SIG-M5 treated with dmso at 0.1 percent for 504 hours (cell line): ENCODE measurements at regions not wholly inside any gene's neighbourhood (a gene's known extent, or its start where the extent isn't known, plus 50 kb on each side); places are given as distances from the start of the nearest gene placed in this dataset.

Source experiments
- DNase-seq: peaks from one replicate; lab custom pipeline; 2025; ENCODE audit not compliant: unreplicated experiment; lab: John Stamatoyannopoulos, UW

GRCh38 chr2:42927334-42928160 lies 135.2 kb upstream of the HAAO start:
- DNase-seq = no peak

GRCh38 chr2:42926434-42927333 lies 134.3 kb upstream of the HAAO start:
- DNase-seq = no peak

GRCh38 chr2:42925742-42926433 lies 133.5 kb upstream of the HAAO start:
- no peak for DNase-seq

DNA sequence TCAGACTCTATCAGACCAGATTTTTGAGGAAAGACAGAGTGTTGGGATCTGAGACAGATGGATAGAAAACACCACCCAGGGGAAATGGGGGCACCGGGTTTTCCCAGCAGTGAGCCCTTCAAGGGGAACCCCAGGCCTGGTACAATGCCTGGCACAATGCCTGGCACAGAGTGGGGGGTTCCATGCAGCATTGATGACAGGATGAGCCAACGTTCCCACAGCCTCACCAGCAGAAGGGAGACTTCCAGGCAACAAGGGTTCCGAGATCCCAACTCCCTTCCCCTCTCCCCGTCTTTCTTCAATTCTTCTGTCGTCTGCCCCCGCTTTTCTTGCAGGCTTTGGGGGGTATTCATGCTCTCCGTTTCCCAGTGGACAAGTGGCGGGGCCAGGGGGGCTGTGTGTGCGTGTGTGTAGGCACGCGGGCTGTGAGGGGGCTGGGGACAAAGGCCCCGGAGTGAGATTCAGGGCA lies 132.1 kb upstream of the HAAO start:
- no peak for DNase-seq

DNA sequence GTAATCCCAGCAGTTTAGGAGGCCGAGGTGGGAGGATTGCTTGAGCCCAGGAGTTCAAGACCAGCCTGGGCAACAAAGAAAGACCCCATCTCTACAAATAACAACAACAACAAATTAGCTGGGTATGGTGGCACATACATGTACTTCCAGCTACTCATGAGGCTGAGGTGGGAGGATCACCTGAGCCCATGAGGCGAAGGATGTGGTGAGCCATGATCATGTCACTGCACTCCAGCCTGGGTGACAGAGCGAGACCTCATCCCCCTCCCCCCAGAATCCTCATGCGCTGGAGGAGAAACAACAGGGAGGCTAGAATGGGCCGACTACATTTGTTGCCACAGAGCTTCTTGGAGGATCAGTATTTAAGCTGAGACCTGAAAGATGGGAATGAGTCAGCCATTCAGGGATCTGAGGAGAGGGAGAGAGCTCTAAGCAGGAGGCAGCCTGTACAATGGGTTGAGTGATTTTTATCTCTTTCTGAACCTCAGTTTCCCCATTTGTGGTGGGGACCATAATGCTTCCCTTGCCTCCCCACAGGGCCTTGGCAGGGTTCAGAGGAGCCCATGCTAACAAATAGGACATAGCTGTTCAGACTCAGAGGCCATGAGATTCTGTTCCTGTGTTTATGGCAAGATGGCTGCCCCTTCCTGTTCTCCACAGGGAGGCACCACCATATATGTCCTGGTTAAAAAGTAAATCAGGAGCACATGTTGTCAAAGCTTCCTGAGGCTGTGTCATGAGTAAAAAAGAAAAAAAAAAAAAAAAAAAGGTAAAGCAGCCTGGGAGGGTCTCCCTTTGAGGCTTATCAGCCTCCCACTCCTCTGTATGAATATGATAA lies 131.4 kb upstream of the HAAO start:
- no peak for DNase-seq

DNA sequence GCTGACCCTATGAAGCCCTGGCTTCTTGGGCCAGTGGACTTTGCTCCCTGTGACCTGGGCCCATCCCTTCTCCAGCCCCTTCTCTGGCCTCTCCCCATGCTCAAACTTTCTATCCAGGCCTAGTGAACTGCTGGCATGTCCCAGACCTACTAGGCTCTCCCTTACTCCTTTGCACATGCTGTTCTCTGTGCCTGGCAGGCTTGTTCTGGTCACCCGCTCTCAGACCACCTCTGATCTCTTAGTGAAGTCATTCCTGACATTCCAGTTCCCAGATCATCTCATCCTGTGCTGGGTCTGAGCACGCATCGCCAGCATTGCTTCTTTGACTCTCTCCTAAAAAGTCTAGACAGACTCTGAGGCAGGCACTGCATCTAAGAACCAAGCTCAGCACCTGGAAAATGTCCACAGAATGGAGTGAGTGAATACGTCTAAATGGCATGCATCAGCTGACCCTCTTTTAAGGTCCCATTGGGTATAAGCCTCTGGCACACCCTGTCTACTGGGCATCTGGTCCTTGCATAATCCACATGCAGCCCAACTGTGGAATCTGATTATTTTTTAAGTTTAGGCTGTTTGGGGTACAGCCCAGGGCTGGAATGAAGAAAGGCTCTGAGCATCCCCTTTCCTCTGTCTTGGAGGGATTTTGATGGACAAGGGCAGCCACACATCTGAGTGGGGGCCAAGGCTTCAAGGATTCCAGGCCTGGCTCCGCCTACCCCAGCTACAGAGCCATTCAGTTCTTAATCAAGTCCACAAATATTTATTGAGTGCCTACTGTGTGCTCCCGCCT lies 130.6 kb upstream of the HAAO start:
- no peak for DNase-seq

DNA sequence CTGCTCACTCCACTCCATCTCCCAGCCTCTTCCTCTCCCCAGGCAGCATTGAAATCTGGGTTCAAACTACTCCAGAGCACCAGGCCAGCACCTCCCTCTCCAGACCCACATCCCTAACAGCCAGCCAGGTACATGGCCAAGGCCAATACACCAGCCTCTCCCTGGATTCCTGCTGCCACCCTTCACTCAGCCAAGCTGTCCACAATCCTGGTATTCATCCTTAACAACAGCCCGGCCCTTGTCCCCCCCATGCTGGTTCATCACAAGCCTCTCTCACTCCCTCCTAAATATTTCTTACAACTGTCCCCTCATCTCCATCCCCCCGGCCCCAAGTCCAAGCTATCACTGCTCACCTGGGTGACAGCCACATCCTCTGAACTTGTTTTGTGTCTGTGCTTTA lies 129.9 kb upstream of the HAAO start:
- DNase-seq = no peak

- DNase-seq = no peak
Measured at GRCh38 chr2:42921721-42922120, 129.3 kb upstream of the HAAO start.

DNA sequence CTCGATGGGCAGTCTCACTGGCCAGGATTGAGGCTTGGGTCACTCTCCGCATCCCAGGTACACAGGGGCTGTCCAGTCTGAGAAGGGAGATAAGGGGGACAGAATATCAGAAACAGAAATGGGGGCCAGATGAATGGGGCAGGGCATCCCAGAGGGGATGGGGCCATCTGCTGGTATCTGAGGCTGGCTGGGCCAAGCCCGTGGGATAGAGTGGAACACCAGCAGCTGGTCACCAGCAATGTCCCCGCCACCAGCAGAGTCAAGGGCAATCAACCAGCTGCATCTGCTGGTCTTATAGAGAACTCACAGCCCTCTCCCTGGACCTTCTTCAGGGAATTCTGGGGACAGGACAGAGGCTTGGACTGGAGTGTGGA lies 128.8 kb upstream of the HAAO start:
- no peak for DNase-seq

DNA sequence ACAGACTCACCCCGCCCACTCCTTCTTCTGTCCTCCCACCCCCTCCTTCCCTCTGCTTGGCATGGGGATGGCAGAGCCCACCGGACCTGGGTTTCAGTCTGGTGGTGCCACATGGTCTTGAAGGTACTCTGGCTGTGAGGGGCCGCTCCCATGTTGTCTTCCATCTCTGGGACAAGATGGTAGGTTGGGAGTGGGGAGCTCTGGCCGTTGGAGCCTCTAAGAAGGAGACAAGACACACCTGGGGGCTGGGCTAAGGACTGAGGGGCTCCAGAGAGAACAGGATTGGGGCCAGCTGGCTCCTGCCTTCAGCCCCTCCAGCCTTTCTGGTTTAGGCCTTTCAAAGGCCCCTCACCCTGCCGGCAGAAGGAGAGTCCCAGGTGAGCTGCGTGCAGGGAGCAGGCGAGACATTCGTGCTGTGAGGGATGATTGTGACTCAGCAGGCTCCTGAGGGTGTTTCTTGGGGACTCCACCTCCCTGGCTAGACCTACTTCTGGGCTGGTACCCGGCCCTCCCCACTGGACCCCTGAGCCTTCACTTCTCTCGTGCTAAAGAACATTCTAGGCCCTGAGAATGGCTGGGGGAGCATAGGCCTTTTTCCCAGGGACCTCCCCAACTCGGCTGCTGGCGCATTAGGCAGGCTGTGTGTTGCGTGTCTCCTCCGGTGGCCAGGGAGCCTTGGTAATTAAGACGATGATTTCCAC lies 128.2 kb upstream of the HAAO start:
- no peak for DNase-seq

GRCh38 chr2:42918671-42919318 lies 126.4 kb upstream of the HAAO start:
- DNase-seq = no peak

DNA sequence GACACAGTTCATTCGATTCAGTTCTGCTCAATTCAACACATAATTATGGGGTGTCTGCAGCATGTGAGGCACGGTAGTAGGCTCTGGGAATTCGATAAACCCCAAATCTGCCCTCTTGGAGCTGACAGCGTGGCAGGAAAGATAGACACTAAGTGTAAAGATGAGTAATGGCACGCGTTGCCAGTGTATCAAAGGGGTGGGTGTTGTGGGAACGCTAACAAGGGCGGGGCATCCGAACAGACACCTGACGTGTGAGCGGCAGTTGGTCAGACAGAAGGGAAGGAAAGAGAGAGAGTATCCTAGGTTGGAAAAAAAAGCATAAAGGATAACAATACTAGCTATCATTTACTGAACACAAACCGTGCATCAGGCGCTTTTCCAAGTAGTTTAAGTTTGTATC lies 125.7 kb upstream of the HAAO start:
- no peak for DNase-seq

DNA sequence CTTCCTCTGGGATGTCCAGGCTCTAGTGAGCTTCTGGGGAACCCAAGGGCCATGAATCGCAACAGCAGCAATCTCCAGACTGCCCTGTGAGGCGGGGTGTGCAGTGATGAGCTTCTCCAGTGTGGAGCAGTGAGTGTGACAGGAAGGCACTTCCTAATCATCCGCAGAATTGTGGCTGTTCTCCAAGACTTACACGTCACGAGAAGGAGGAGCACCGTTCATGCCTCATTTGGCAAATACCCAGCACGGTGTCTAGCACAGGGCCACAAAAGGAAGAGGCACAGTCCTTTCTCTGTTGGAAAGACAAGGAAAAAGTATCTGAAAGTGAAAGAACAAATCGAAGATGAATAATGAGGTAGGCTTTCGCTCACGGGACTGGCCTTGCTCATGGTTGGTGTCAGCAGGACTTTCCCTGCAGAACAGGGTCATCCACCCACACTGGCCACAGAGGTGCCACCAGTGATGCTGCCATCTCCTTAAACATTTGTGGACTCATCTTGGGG lies 125.1 kb upstream of the HAAO start:
- DNase-seq = no peak

- DNase-seq = no peak
Measured at GRCh38 chr2:42916324-42916723, 123.9 kb upstream of the HAAO start.

DNA sequence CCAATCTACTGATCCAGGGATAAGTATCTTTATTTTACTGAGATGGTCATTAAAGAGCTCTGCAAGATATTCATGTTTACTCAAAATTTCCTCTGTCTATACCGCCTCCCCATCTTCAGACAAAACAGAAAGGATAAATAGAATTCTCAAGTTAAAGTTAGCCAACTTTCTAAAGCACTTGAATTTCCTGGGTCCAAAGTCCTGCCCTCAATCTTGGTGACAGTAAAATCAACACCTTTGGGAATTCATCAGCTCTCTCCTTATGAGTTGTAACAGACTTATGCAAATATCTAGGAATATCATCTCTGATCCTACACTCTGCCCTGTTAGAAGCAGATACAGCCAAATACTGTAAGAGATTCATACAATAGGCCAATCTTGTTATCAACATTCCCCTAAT lies 122.5 kb upstream of the HAAO start:
- no peak for DNase-seq

- DNase-seq = no peak
Measured at GRCh38 chr2:42914314-42914713, 121.9 kb upstream of the HAAO start.

DNA sequence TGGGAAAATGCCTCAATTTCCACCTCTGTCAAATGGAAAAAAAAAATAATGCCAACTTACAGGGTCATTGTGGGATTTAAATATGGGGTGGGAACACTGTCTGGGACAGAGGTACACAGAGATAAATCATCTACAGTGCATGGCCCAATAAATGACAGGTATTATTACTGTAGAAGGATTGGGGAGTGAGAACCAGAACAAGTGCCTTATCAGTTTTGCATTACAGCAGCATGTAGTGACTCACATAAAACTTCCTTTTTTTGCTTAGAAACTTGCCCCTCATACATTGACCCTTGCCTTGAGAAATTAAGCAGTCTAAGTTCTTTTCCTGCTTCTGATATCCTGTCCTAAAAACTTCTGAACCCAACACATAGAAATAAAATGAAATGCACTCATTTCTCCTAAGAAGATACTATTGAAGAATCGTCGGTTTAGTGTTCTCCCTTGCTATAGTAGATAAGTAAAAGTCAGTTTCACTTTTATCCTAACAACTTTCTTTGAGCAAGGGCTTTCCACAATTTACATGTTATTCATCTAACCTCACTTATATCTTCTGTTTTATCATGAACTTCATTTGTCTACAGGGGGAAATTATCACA lies 121.0 kb upstream of the HAAO start:
- peak; percentile 70 for DNase-seq
